Fibroblast of villous mesenchyme (primary cell): ENCODE measurements at regions not wholly inside any gene's neighbourhood (a gene's known extent, or its start where the extent isn't known, plus 50 kb on each side); places are given as distances from the start of the nearest gene placed in this dataset.

Experiments
- DNase-seq: peaks from one replicate; pipeline ENCODE4 v3.0.0-alpha.2; 2010; ENCODE audit warnings: low read depth
- H3K4me3 ChIP-seq: 2 replicates; pipeline ENCODE4 v1.5.1; 2011; ENCODE audit warnings: low read depth, mild to moderate bottlenecking, low read length
- CTCF ChIP-seq: IDR thresholded peaks from 2 replicates; pipeline ENCODE4 v1.5.1; 2012; ENCODE audit warnings: low read depth, mild to moderate bottlenecking, low read length; ENCODE audit not compliant: insufficient read depth

- no peak overlapping the region for H3K4me3 ChIP-seq
- DNase-seq = no peak
- TF ChIP-seq CTCF = no peak
These were observed 52.7 kb upstream of the PELI1 start for GRCh38 chr2:64196963-64197362.

DNA sequence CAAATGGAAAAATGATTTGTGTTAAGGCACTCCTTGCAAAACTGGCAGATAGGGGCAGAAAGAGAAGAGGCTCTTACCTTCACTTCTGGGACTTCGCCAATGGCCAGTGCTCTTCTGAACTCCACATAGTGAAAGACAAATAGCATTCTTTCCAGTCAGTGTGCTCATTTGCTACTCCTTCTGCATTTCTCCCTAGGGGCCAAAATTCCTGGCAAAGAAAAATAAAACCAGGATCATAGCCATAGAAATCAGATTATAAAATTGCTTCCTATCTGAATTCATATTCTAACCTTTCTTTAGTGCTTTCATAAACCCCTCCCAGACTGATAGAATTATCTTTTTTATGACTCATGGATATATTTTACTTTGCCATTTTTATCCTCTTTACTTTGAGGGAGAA lies 56.9 kb upstream of the PELI1 start:
- DNase-seq = no peak
- H3K4me3 ChIP-seq = no peak overlapping the region
- no peak for TF ChIP-seq CTCF

- peak; percentile 98 for DNase-seq
- no peak for TF ChIP-seq CTCF
- no peak overlapping the region for H3K4me3 ChIP-seq
These were observed 58.1 kb upstream of the PELI1 start for GRCh38 chr2:64202206-64202845.

- peak; percentile 93 for DNase-seq
- no peak overlapping the region for H3K4me3 ChIP-seq
- TF ChIP-seq CTCF = no peak
These were observed 59.1 kb upstream of the PELI1 start for GRCh38 chr2:64203131-64203857.

DNA sequence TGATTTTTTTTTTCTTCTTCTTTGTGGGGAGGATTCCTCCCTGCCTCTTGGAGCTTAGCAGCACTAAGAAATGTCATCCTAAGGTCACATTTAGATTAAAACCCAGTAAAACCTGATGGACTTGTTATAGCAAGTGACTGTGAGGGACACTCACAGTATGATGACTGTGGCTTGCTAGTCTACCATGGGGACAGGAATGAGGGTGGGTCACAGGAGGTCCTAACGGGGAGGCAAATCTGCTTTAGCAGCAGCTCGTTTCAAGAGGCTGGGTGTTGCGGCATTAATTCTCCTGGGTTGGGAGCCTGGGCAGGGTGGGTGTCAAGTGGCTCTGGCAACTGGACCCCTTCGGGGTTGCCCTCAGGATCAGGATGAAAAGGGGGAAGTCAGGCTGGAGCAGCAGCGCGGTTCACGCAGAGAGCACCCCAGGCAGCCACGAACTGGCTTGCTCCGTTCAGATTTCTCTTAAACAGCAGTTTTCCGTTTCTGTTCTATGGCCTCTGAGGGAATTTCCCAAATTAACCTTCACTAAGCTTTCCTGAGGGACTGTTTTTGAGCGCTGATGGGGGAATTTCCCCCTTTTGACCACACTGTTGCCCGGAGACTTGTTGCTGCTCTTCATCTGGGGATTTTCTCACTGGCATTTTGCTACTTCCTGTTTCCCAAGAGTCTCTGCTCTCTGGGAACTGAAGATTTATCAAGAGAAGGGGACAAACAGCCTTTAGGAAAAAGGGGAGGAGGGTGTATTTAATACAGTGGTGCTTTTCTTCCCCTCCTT lies 59.8 kb upstream of the PELI1 start:
- TF ChIP-seq CTCF = no peak
- peak overlapping the region; percentile 8 for H3K4me3 ChIP-seq
- peak; percentile 81 for DNase-seq

DNA sequence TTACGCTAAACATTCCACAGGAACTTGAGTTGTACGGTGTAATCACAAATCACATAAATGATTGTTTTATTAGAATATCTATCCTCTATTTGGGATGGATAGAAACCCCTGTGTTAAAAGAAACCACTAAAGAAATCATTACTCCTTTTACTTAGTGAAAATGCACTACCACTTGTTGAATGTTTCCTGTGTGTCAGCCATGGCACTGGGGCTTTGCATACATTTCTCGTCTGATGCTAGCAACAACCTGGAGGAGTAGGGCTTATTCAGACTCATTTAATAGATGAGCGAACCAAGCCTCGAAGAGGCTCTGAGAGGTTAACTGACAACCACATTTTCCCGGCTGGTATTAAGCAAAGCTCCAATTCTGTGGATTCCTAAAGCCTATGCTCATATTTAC lies 60.5 kb upstream of the PELI1 start:
- no peak overlapping the region for H3K4me3 ChIP-seq
- DNase-seq = no peak
- no peak for TF ChIP-seq CTCF
